Anterior cingulate cortex (tissue), 58 donors: ENCODE measurements at regions not wholly inside any gene's neighbourhood (a gene's known extent, or its start where the extent isn't known, plus 50 kb on each side); places are given as distances from the start of the nearest gene placed in this dataset.
"Not testable (repeated sequence)": the region's sequence is repeated elsewhere in the genome, so short reads cannot be mapped to it uniquely, and the experiment has no call there.

Source experiments
- DNase-seq, 58 donors: peaks; one replicate each; lab custom pipeline; 2025; lab: John Stamatoyannopoulos, UW

- DNase-seq, result not testable (repeated sequence)
Measured at GRCh38 chr21:13935396-13936032, 275.2 kb downstream of the LIPI start.

- not testable (repeated sequence) for DNase-seq
Measured at GRCh38 chr21:13934887-13935342, 275.8 kb downstream of the LIPI start.

GRCh38 chr21:13923175-13923574 is 287.6 kb downstream of the LIPI start:
- DNase-seq, result not testable (repeated sequence)

GRCh38 chr21:13921455-13921854 is 289.3 kb downstream of the LIPI start:
- DNase-seq, result not testable (repeated sequence)

GRCh38 chr21:13907385-13907784 is 297.8 kb downstream of the POTED start:
- DNase-seq, result not testable (repeated sequence)

GRCh38 chr21:13896596-13897247 is 287.1 kb downstream of the POTED start:
- not testable (repeated sequence) for DNase-seq

- DNase-seq, result not testable (repeated sequence)
Measured at GRCh38 chr21:13893617-13894016, 284.0 kb downstream of the POTED start.

GRCh38 chr21:13893025-13893424 is 283.4 kb downstream of the POTED start:
- DNase-seq, result not testable (repeated sequence)

GRCh38 chr21:13892146-13892751 is 282.7 kb downstream of the POTED start:
- DNase-seq, result not testable (repeated sequence)

GRCh38 chr21:13889176-13889575 is 279.6 kb downstream of the POTED start:
- DNase-seq, result not testable (repeated sequence)

- DNase-seq, result not testable (repeated sequence)
Measured at GRCh38 chr21:13883641-13884395, 274.2 kb downstream of the POTED start.

- not testable (repeated sequence) for DNase-seq
Measured at GRCh38 chr21:13877503-13877902, 267.9 kb downstream of the POTED start.

GRCh38 chr21:13876999-13877398 is 267.4 kb downstream of the POTED start:
- not testable (repeated sequence) for DNase-seq

GRCh38 chr21:13874001-13874400 is 264.4 kb downstream of the POTED start:
- DNase-seq, result not testable (repeated sequence)

- no peak for DNase-seq
Measured at GRCh38 chr21:13854638-13855037, 245.1 kb downstream of the POTED start.

GRCh38 chr21:13850808-13851207 is 241.2 kb downstream of the POTED start:
- DNase-seq, result not testable (repeated sequence)

- not testable (repeated sequence) for DNase-seq
Measured at GRCh38 chr21:13849489-13849888, 239.9 kb downstream of the POTED start.

GRCh38 chr21:13846718-13847117 is 237.1 kb downstream of the POTED start:
- DNase-seq, result not testable (repeated sequence)

GRCh38 chr21:13844574-13844973 is 235.0 kb downstream of the POTED start:
- DNase-seq, result not testable (repeated sequence)

GRCh38 chr21:13843081-13843480 is 233.5 kb downstream of the POTED start:
- not testable (repeated sequence) for DNase-seq

- DNase-seq, result not testable (repeated sequence)
Measured at GRCh38 chr21:13827666-13828065, 218.1 kb downstream of the POTED start.
